Tibial artery (tissue), 4 donors: ENCODE measurements at regions not wholly inside any gene's neighbourhood (a gene's known extent, or its start where the extent isn't known, plus 50 kb on each side); places are given as distances from the start of the nearest gene placed in this dataset.

ENCODE experiments used
- DNase-seq, 2 donors: peaks; one replicate each; pipeline ENCODE4 v3.0.0-alpha.2; 2019
- H3K27ac ChIP-seq, 2 donors: fragments of 200-600 bp; sonication (generic) in 1 of 2; 1 replicate in 1 of 2; 2 replicates in 1 of 2; pipeline ENCODE4 v1.5.1; 2018 to 2019; ENCODE audit warnings: mild to moderate bottlenecking in 1 of 2
- H3K27me3 ChIP-seq, 2 donors: fragments of 200-600 bp; sonication (generic) in 1 of 2; one replicate each; pipeline versions ENCODE4 v1.5.1 to v1.6.0; 2016 to 2019
- H3K36me3 ChIP-seq, 3 donors: fragments of 200-600 bp; sonication (generic) in 2 of 3; one replicate each; pipeline ENCODE4 v1.5.1; 2016 to 2019; ENCODE audit warnings: mild to moderate bottlenecking in 2 of 3
- H3K4me1 ChIP-seq, 4 donors: fragments of 200-600 bp; sonication (generic) in 2 of 4; 1 replicate in 3 of 4; 2 replicates in 1 of 4; pipeline ENCODE4 v1.5.1; 2016 to 2019
- H3K4me3 ChIP-seq, 2 donors: fragments of 200-600 bp; sonication (generic) in 1 of 2; 1 replicate in 1 of 2; 2 replicates in 1 of 2; pipeline ENCODE4 v1.5.1; 2018 to 2019; ENCODE audit warnings: mild to moderate bottlenecking in 2 of 2
- H3K9me3 ChIP-seq, 3 donors: fragments of 200-600 bp; sonication (generic) in 1 of 3; one replicate each; pipeline ENCODE4 v1.5.1; 2016 to 2019
- CTCF ChIP-seq, 2 experiments: fragments of 200-600 bp in 1 of 2; fragments of 450-650 bp in 1 of 2; IDR thresholded peaks; one replicate each; pipeline ENCODE4 v1.5.1; 2017 to 2019; ENCODE audit warnings: antibody characterized with exemption in 2 of 2, mild to moderate bottlenecking in 1 of 2, moderate library complexity in 1 of 2
- intact Hi-C: fragments of 100-400 bp; cut with DNase I; formaldehyde crosslinking; loops from one replicate; pipeline ENCODE4 v1.15.0; 2023; ENCODE audit warnings: low total_unique reads

- no peak for TF ChIP-seq CTCF (IDR thresholded peaks at IDR 0.05)
- no peaks in the 10 kb centered on the region for H3K36me3 ChIP-seq
- intact Hi-C loops: no loop called here
- no peak overlapping the region for H3K4me3 ChIP-seq
- no peaks in the 10 kb centered on the region for H3K9me3 ChIP-seq
- DNase-seq: no peak
- H3K27me3 ChIP-seq: no peaks in the 10 kb centered on the region
- H3K27ac ChIP-seq: no peak overlapping the region
- H3K4me1 ChIP-seq: no peaks in the 10 kb centered on the region
Measured at GRCh38 chr14:46245276-46245675, 406.3 kb downstream of the RPL10L start.

- Histone ChIP-seq H3K9me3 (no peaks in the 10 kb centered on the region), H3K27me3 (no peaks in the 10 kb centered on the region), H3K27ac (no peak overlapping the region), H3K36me3 (no peaks in the 10 kb centered on the region), H3K4me3 (no peak overlapping the region), H3K4me1 (no peaks in the 10 kb centered on the region)
- TF ChIP-seq CTCF (IDR thresholded peaks at IDR 0.05): no peak
- no peak for DNase-seq
- intact Hi-C loops: no loop called here
Measured at GRCh38 chr14:46233786-46234185, 417.8 kb downstream of the RPL10L start.

- no peaks in the 10 kb centered on the region for H3K9me3 ChIP-seq
- no peak overlapping the region for H3K27ac ChIP-seq
- no peaks in the 10 kb centered on the region for H3K36me3 ChIP-seq
- intact Hi-C loops: no loop called here
- H3K27me3 ChIP-seq: no peaks in the 10 kb centered on the region
- DNase-seq: no peak
- no peak overlapping the region for H3K4me3 ChIP-seq
- H3K4me1 ChIP-seq: no peaks in the 10 kb centered on the region
- no peak for TF ChIP-seq CTCF (IDR thresholded peaks at IDR 0.05)
Measured at GRCh38 chr14:46230540-46230939, 421.0 kb downstream of the RPL10L start.

GRCh38 chr14:46215801-46216200 lies 435.8 kb downstream of the RPL10L start:
- Histone ChIP-seq H3K27me3 (no peaks in the 10 kb centered on the region), H3K27ac (no peak overlapping the region), H3K36me3 (no peaks in the 10 kb centered on the region), H3K9me3 (no peaks in the 10 kb centered on the region), H3K4me1 (no peaks in the 10 kb centered on the region), H3K4me3 (no peak overlapping the region)
- TF ChIP-seq CTCF (IDR thresholded peaks at IDR 0.05): no peak
- DNase-seq: no peak
- intact Hi-C loops: no loop called here

GRCh38 chr14:46198676-46199075 lies 452.9 kb downstream of the RPL10L start:
- H3K27me3 ChIP-seq: no peaks in the 10 kb centered on the region
- H3K36me3 ChIP-seq: no peaks in the 10 kb centered on the region
- H3K4me1 ChIP-seq: no peaks in the 10 kb centered on the region
- no peak for DNase-seq
- H3K27ac ChIP-seq: no peak overlapping the region
- intact Hi-C loops: no loop called here
- no peak for TF ChIP-seq CTCF (IDR thresholded peaks at IDR 0.05)
- no peak overlapping the region for H3K4me3 ChIP-seq
- no peaks in the 10 kb centered on the region for H3K9me3 ChIP-seq

- TF ChIP-seq CTCF (IDR thresholded peaks at IDR 0.05): no peak
- Histone ChIP-seq H3K27me3 (no peaks in the 10 kb centered on the region), H3K36me3 (no peaks in the 10 kb centered on the region), H3K27ac (no peak overlapping the region), H3K9me3 (no peaks in the 10 kb centered on the region), H3K4me1 (no peaks in the 10 kb centered on the region), H3K4me3 (no peak overlapping the region)
- DNase-seq: no peak
- intact Hi-C loops: no loop called here
Measured at GRCh38 chr14:46197856-46198255, 453.7 kb downstream of the RPL10L start.
